ENCODE measurements at regions not wholly inside any gene's neighbourhood (a gene's known extent, or its start where the extent isn't known, plus 50 kb on each side); places are given as distances from the start of the nearest gene placed in this dataset.

DNA sequence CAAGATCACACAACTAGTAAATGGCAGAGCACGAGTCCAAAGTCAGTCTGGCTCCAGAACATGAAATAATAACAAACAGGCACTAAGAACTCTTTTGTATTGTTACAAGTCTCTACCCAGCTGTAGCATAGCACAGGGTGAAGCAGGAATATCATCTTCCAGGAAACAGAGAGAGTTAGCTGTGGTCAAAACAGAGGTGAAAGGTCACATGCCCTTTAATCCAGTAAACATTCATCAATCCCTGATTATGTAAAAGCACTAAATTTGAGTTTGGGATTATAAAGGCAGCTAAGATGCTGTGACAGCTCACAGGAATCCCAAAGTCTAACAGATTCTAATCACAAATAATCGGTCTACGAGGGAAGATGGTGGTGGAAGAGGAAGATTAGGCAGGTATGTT lies 133.0 kb upstream of the ASTN2 start:
- no peak for TF ChIP-seq FOSL2 (IDR thresholded peaks at IDR 0.05; ENCODE audit: borderline replicate concordance, low read depth)
- TF ChIP-seq REST (IDR thresholded peaks at IDR 0.05; ENCODE audit: low read depth, low read length) = no peak
- TF ChIP-seq EZH2phosphoT487 (IDR thresholded peaks at IDR 0.05; ENCODE audit: borderline replicate concordance, low read depth) = no peak
- TF ChIP-seq GABPA (IDR thresholded peaks at IDR 0.05; ENCODE audit: low read depth) = no peak
- TF ChIP-seq GATA2 (CRISPR knock-in tag; IDR thresholded peaks at IDR 0.05) = no peak
- TF ChIP-seq, protein P1, sequence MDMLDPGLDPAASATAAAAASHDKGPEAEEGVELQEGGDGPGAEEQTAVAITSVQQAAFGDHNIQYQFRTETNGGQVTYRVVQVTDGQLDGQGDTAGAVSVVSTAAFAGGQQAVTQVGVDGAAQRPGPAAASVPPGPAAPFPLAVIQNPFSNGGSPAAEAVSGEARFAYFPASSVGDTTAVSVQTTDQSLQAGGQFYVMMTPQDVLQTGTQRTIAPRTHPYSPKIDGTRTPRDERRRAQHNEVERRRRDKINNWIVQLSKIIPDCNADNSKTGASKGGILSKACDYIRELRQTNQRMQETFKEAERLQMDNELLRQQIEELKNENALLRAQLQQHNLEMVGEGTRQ (IDR thresholded peaks at IDR 0.05; ENCODE audit: borderline replicate concordance, low read depth, low read length) = no peak
- TF ChIP-seq IRF3 (IDR thresholded peaks at IDR 0.05; ENCODE audit: low read depth, low read length) = no peak
- no peak for TF ChIP-seq RAD21 (IDR thresholded peaks at IDR 0.05; ENCODE audit: low read length)
- TF ChIP-seq RCOR1 (IDR thresholded peaks at IDR 0.05; ENCODE audit: low read length) = no peak
- TF ChIP-seq CHD2 (IDR thresholded peaks at IDR 0.05; ENCODE audit: low read length, partially characterized antibody) = no peak
- Histone ChIP-seq H3K79me2 (ENCODE audit: insufficient read depth) (no peaks in the 10 kb centered on the region), H3K27ac (ENCODE audit: low read depth in 2 of 2, low read length in 1 of 2) (no peak overlapping the region), H3K9me2 (no peaks in the 10 kb centered on the region), H3K36me3 (replicated peaks in 1 of 2; ENCODE audit: control insufficient read depth in 1 of 2, insufficient read depth in 2 of 2, low read length in 1 of 2) (no peaks in the 10 kb centered on the region), H3K27me3 (ENCODE audit: insufficient read depth) (no peaks in the 10 kb centered on the region), H3K4me2 (no peak overlapping the region), H3K4me1 (ENCODE audit: control insufficient read depth in 1 of 2, insufficient read depth in 2 of 2, low read depth in 1 of 2, low read length in 1 of 2) (no peaks in the 10 kb centered on the region; a peak in 1 of 4 replicates), H3K9me3 (no peaks in the 10 kb centered on the region), H2AFZ (ENCODE audit: low read depth) (no peak overlapping the region), H3K9ac (no peak overlapping the region), H4K20me1 (ENCODE audit: insufficient read depth) (no peaks in the 10 kb centered on the region), H3K4me3 (ENCODE audit: low read depth in 2 of 2, low read length in 1 of 2) (no peak overlapping the region), H3F3A (replicated peaks; ENCODE audit: insufficient read depth) (no peaks in the 10 kb centered on the region)
- ChIA-PET POLR2A (no interaction called here), CTCF (interaction anchor here (1.0 to 1.4 kb wide), 3 partner anchors 12 to 23 kb away, joined by 3 read pairs; no protein-coding TSS in a partner anchor)
- DNase-seq = no peak
- WGBS (ENCODE audit: low lambda C conversion rate) = 38% methylated on average over 3 of the region's 3 CpGs
